ENCODE measurements at regions not wholly inside any gene's neighbourhood (a gene's known extent, or its start where the extent isn't known, plus 50 kb on each side); places are given as distances from the start of the nearest gene placed in this dataset.

DNA sequence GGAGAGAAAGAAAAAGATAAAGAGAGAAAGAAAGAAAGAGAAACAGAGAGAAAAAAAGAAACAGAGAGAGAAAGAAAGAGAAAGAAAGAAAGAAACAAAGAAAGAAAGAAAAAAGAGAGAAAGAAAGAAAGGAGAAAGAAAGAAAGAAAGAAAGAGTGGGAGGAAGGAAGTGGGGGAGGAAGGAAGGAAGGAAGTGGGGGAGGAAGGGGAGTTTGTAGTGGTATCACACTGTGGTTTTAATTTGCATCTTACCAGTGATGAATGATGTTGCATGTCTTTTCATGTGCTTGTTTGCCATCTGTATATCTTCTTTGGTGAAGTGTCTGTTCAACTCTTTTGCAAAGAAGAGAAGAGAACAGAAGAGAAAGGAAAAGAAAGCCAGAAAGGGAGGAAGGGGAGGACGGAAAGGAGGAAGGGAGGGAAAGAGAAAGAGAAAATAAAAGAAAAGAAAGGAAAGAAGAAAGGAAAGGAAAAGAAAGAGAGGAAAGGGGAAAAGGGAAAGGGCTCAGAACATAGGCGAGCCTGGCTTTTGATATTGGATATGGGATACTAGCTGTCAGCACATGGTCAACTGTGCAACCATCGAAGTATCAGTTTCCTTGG is 79.2 kb upstream of the FRMD4A start:
- TF ChIP-seq CTCF (IDR thresholded peaks at IDR 0.05; ENCODE audit: unreplicated experiment) = no peak
- Mint-ChIP-seq H3K9me3 (ENCODE audit: low read depth) (no peaks in the 10 kb centered on the region), H3K27ac (no peak overlapping the region), H3K4me3 (ENCODE audit: low read depth) (no peak overlapping the region), H3K36me3 (ENCODE audit: insufficient read depth) (no peaks in the 10 kb centered on the region), H3K4me1 (ENCODE audit: low read depth) (peaks cover 19% of the 10 kb centered on the region), H3K27me3 (peaks cover 10% of the 10 kb centered on the region)
- DNase-seq (ENCODE audit: low spot score, unreplicated experiment) = no peak

GRCh38 chr10:14409247-14409646 is 78.5 kb upstream of the FRMD4A start:
- H3K9me3 Mint-ChIP-seq (ENCODE audit: low read depth) = no peaks in the 10 kb centered on the region
- no peak overlapping the region for H3K27ac Mint-ChIP-seq
- H3K4me3 Mint-ChIP-seq (ENCODE audit: low read depth) = no peak overlapping the region
- DNase-seq (ENCODE audit: low spot score, unreplicated experiment) = no peak
- peaks cover 10% of the 10 kb centered on the region for H3K27me3 Mint-ChIP-seq
- no peaks in the 10 kb centered on the region for H3K36me3 Mint-ChIP-seq (ENCODE audit: insufficient read depth)
- TF ChIP-seq CTCF (IDR thresholded peaks at IDR 0.05; ENCODE audit: unreplicated experiment) = no peak
- peaks cover 23% of the 10 kb centered on the region for H3K4me1 Mint-ChIP-seq (ENCODE audit: low read depth)

DNA sequence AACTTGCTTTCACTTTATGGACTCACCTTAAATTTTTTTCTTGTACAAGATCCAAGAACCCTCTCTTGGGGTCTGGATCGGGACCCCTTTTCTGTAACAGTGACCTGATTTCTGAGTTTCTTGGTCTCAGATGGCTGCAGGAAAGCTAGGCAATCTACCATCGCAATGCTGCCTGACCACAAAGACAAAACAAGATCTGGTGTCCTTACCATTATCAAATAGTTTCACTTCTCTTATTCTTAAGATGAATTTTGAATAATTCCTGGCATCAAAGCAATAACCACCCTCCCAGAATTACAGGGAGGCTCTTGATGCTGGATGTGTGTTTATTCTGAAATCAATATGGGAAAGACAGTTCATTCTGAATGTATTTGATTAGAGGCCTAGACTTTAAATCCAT is 77.4 kb upstream of the FRMD4A start:
- Mint-ChIP-seq H3K4me3 (ENCODE audit: low read depth) (no peak overlapping the region), H3K4me1 (ENCODE audit: low read depth) (peaks cover 31% of the 10 kb centered on the region), H3K36me3 (ENCODE audit: insufficient read depth) (no peaks in the 10 kb centered on the region), H3K27me3 (peaks cover 10% of the 10 kb centered on the region), H3K9me3 (ENCODE audit: low read depth) (no peaks in the 10 kb centered on the region), H3K27ac (no peak overlapping the region)
- DNase-seq (ENCODE audit: low spot score, unreplicated experiment) = no peak
- TF ChIP-seq CTCF (IDR thresholded peaks at IDR 0.05; ENCODE audit: unreplicated experiment) = no peak

DNA sequence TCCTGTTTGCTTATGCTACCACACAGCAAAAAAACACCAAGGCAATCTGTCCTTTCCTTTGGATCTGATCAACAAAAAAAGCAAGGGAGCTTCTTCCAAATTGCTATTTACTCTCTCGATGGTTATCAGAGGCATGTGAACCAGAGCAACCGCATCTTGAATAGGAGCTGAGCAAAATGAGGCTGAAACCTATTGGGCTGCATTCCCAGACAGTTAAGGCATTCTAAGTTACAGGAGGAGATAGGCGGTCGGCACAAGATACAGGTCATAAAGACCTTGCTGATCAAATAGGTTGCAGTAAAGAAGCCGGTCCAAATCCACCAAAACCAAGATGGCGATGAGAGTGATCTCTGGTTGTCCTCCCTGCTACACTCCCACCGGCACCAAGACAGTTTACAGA is 76.8 kb upstream of the FRMD4A start:
- no peak overlapping the region for H3K4me3 Mint-ChIP-seq (ENCODE audit: low read depth)
- H3K4me1 Mint-ChIP-seq (ENCODE audit: low read depth) = peaks cover 36% of the 10 kb centered on the region
- H3K27me3 Mint-ChIP-seq = peaks cover 10% of the 10 kb centered on the region
- no peak for TF ChIP-seq CTCF (IDR thresholded peaks at IDR 0.05; ENCODE audit: unreplicated experiment)
- H3K27ac Mint-ChIP-seq = no peak overlapping the region
- peaks cover 2% of the 10 kb centered on the region for H3K9me3 Mint-ChIP-seq (ENCODE audit: low read depth)
- H3K36me3 Mint-ChIP-seq (ENCODE audit: insufficient read depth) = no peaks in the 10 kb centered on the region
- DNase-seq (ENCODE audit: low spot score, unreplicated experiment) = no peak

- H3K27ac Mint-ChIP-seq = no peak overlapping the region
- peaks cover 11% of the 10 kb centered on the region for H3K27me3 Mint-ChIP-seq
Observed at GRCh38 chr10:14405076-14406065, 74.6 kb upstream of the FRMD4A start.

More at GRCh38 chr10:14405076-14406065, 74.6 kb upstream of the FRMD4A start:
- peaks cover 6% of the 10 kb centered on the region for H3K9me3 Mint-ChIP-seq (ENCODE audit: low read depth)
- no peak for TF ChIP-seq CTCF (IDR thresholded peaks at IDR 0.05; ENCODE audit: unreplicated experiment)
- no peaks in the 10 kb centered on the region for H3K36me3 Mint-ChIP-seq (ENCODE audit: insufficient read depth)
- peaks cover 36% of the 10 kb centered on the region for H3K4me1 Mint-ChIP-seq (ENCODE audit: low read depth)
- no peak for DNase-seq (ENCODE audit: low spot score, unreplicated experiment)
- H3K4me3 Mint-ChIP-seq (ENCODE audit: low read depth) = no peak overlapping the region

Measured in progenitor cell of endocrine pancreas (in vitro differentiated cells).